SU-DHL-6 (cell line): ENCODE measurements at regions not wholly inside any gene's neighbourhood (a gene's known extent, or its start where the extent isn't known, plus 50 kb on each side); places are given as distances from the start of the nearest gene placed in this dataset.

Experiments used
- EZH2phosphoT487 ChIP-seq: fragments of 200-600 bp; sonication (generic), shearing (Covaris generic); conservative IDR thresholded peaks from 2 replicates; pipeline ENCODE4 v1.6.1; 2018; ENCODE audit warnings: mild to moderate bottlenecking, antibody characterized with exemption, low read length, moderate library complexity, mixed read lengths
- TF ChIP-seq, protein P1 (sequence below): fragments of 200-600 bp; sonication (generic); IDR thresholded peaks from one replicate; pipeline ENCODE4 v1.5.1; 2017; ENCODE audit warnings: antibody characterized with exemption, mild to moderate bottlenecking, low read length, moderate library complexity; ENCODE audit not compliant: insufficient read depth, poor library complexity, severe bottlenecking

GRCh38 chr2:122446761-122447160 lies 691.3 kb downstream of the TSN start:
- TF ChIP-seq, protein P1, sequence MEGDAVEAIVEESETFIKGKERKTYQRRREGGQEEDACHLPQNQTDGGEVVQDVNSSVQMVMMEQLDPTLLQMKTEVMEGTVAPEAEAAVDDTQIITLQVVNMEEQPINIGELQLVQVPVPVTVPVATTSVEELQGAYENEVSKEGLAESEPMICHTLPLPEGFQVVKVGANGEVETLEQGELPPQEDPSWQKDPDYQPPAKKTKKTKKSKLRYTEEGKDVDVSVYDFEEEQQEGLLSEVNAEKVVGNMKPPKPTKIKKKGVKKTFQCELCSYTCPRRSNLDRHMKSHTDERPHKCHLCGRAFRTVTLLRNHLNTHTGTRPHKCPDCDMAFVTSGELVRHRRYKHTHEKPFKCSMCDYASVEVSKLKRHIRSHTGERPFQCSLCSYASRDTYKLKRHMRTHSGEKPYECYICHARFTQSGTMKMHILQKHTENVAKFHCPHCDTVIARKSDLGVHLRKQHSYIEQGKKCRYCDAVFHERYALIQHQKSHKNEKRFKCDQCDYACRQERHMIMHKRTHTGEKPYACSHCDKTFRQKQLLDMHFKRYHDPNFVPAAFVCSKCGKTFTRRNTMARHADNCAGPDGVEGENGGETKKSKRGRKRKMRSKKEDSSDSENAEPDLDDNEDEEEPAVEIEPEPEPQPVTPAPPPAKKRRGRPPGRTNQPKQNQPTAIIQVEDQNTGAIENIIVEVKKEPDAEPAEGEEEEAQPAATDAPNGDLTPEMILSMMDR, result no peak
- TF ChIP-seq EZH2phosphoT487, result no peak
